IMR-90 (cell line): ENCODE measurements at regions not wholly inside any gene's neighbourhood (a gene's known extent, or its start where the extent isn't known, plus 50 kb on each side); places are given as distances from the start of the nearest gene placed in this dataset.

ENCODE experiments used
- ATAC-seq: fragments of 200-7000 bp; cut with Tn5 transposase; 2 replicates; pipeline ENCODE4 v1.9.1; 2020; ENCODE audit warnings: low read depth, mild to moderate bottlenecking, moderate library complexity
- BruUV-seq: library from RNA; stranded (reverse); fragments of 400-500 nt; replicated peaks from 2 replicates; lab custom pipeline; 2021; lab: Mats Ljungman, UMichigan
- CTCF ChIA-PET: fragments of 300-600 bp; formaldehyde crosslinking; extraction: SDS; loops from one replicate; lab custom pipeline; 2021; ENCODE audit warnings: antibody characterized with exemption; lab: Yijun Ruan, JAX
- POLR2A ChIA-PET: fragments of 300-600 bp; sonication (Branson Sonifier 250); formaldehyde crosslinking; loops from one replicate; lab custom pipeline; 2022; ENCODE audit warnings: antibody characterized with exemption; ENCODE audit not compliant: unreplicated experiment; lab: Charles Lee
- DNase-seq: peaks from one replicate; pipeline ENCODE4 v3.0.0; 2013
- H2AFZ ChIP-seq: replicated peaks from 2 replicates; pipeline ENCODE3; 2013; ENCODE audit warnings: low read length, mild to moderate bottlenecking; ENCODE audit not compliant: poor library complexity
- H2AK5ac ChIP-seq: 2 replicates; pipeline ENCODE4 v1.6.1; 2013; ENCODE audit warnings: low read depth, low read length, inconsistent platforms
- H2AK9ac ChIP-seq: replicated peaks from 2 replicates; pipeline ENCODE3; 2013; ENCODE audit warnings: mild to moderate bottlenecking, low read depth, low read length, moderate library complexity; ENCODE audit not compliant: poor library complexity
- H2BK120ac ChIP-seq: 2 replicates; pipeline ENCODE4 v1.6.1; 2013; ENCODE audit warnings: low read depth, low read length, inconsistent platforms
- H2BK15ac ChIP-seq: 3 replicates; pipeline ENCODE4 v1.6.1; 2013; ENCODE audit warnings: low read depth, low read length, inconsistent platforms
- H2BK20ac ChIP-seq: 2 replicates; pipeline ENCODE4 v1.6.1; 2013; ENCODE audit warnings: low read depth, mild to moderate bottlenecking, inconsistent platforms, low read length, moderate library complexity
- H2BK5ac ChIP-seq: 2 replicates; pipeline ENCODE4 v1.6.1; 2013; ENCODE audit warnings: mild to moderate bottlenecking, low read depth, low read length, inconsistent platforms; ENCODE audit not compliant: poor library complexity, severe bottlenecking
- H3K14ac ChIP-seq: replicated peaks from 2 replicates; pipeline ENCODE4 v1.6.1; 2013; ENCODE audit warnings: low read depth, low read length, inconsistent platforms
- H3K18ac ChIP-seq: 2 replicates; pipeline ENCODE4 v1.6.1; 2013; ENCODE audit warnings: low read depth, low read length, control low read depth
- H3K23ac ChIP-seq: 2 replicates; pipeline ENCODE4 v1.6.1; 2013; ENCODE audit warnings: low read depth, low read length, inconsistent platforms
- H3K27ac ChIP-seq: 2 replicates; pipeline ENCODE4 v1.5.1; 2013; ENCODE audit warnings: mild to moderate bottlenecking, control low read depth, low read length; ENCODE audit not compliant: insufficient read depth
- H3K27me3 ChIP-seq: 2 replicates; pipeline ENCODE4 v1.6.1; 2013; ENCODE audit warnings: low read length; ENCODE audit not compliant: control insufficient read depth, insufficient read depth
- H3K36me3 ChIP-seq: 2 replicates; pipeline ENCODE4 v1.6.1; 2013; ENCODE audit warnings: low read length, mixed read lengths; ENCODE audit not compliant: control insufficient read depth, insufficient read depth
- H3K4ac ChIP-seq: 2 replicates; pipeline ENCODE4 v1.6.1; 2013; ENCODE audit warnings: low read depth, low read length, inconsistent platforms
- H3K4me1 ChIP-seq: 2 replicates; pipeline ENCODE4 v1.6.1; 2013; ENCODE audit warnings: low read length, mixed read lengths; ENCODE audit not compliant: control insufficient read depth, insufficient read depth
- H3K4me2 ChIP-seq: 2 replicates; pipeline ENCODE4 v1.6.1; 2013; ENCODE audit warnings: low read depth, mild to moderate bottlenecking, control low read depth, low read length, moderate library complexity
- H3K4me3 ChIP-seq: 2 replicates; pipeline ENCODE4 v1.5.1; 2013; ENCODE audit warnings: low read depth, mild to moderate bottlenecking, control low read depth, low read length, moderate library complexity; ENCODE audit not compliant: insufficient read depth
- H3K56ac ChIP-seq: 2 replicates; pipeline ENCODE4 v1.6.1; 2013; ENCODE audit warnings: low read length, inconsistent platforms; ENCODE audit not compliant: insufficient read depth; ENCODE audit errors: extremely low read depth
- H3K79me1 ChIP-seq, 2 experiments: 2 replicates each; pipeline ENCODE4 v1.6.1; 2013; ENCODE audit warnings: low read length in 2 of 2, inconsistent platforms in 1 of 2, low read depth in 1 of 2
- H3K9ac ChIP-seq: 2 replicates; pipeline ENCODE4 v1.6.1; 2013; ENCODE audit warnings: low read depth, low read length, control low read depth
- H3K9me1 ChIP-seq: 2 replicates; pipeline ENCODE4 v1.6.1; 2013; ENCODE audit warnings: low read length, inconsistent platforms; ENCODE audit not compliant: insufficient read depth
- H3K9me3 ChIP-seq: 2 replicates; pipeline ENCODE4 v1.6.1; 2013; ENCODE audit warnings: low read length; ENCODE audit not compliant: control insufficient read depth, insufficient read depth
- H4K20me1 ChIP-seq: 2 replicates; pipeline ENCODE4 v1.6.1; 2013; ENCODE audit warnings: low read length, inconsistent platforms; ENCODE audit not compliant: insufficient read depth
- H4K5ac ChIP-seq: 2 replicates; pipeline ENCODE4 v1.6.1; 2013; ENCODE audit warnings: mild to moderate bottlenecking, low read depth, low read length, control low read depth
- H4K8ac ChIP-seq, 2 experiments: 2 replicates each; pipeline ENCODE4 v1.6.1; 2013; ENCODE audit warnings: low read depth in 2 of 2, low read length in 2 of 2, control low read depth in 1 of 2, inconsistent platforms in 1 of 2
- H4K91ac ChIP-seq: 2 replicates; pipeline ENCODE4 v1.6.1; 2013; ENCODE audit warnings: low read depth, low read length, inconsistent platforms; ENCODE audit not compliant: insufficient read depth
- BHLHE40 ChIP-seq: fragments of 150-350 bp; IDR thresholded peaks from 2 replicates; pipeline ENCODE4 v1.6.1; 2016; ENCODE audit warnings: mild to moderate bottlenecking, low read depth, low read length
- CEBPB ChIP-seq: IDR thresholded peaks from 2 replicates; pipeline ENCODE4 v1.6.1; 2012; ENCODE audit warnings: low read depth, low read length, improper control_type of control experiment
- CHD1 ChIP-seq: IDR thresholded peaks from 2 replicates; pipeline ENCODE4 v1.6.1; 2012; ENCODE audit warnings: low read depth, low read length, improper control_type of control experiment
- CTCF ChIP-seq: conservative IDR thresholded peaks from 2 replicates; pipeline ENCODE4 v1.5.1; 2012; ENCODE audit warnings: mild to moderate bottlenecking, low read depth, low read length, improper control_type of control experiment
- FOS ChIP-seq: fragments of 150-350 bp; IDR thresholded peaks from 2 replicates; pipeline ENCODE4 v1.6.1; 2016; ENCODE audit warnings: low read depth, low read length
- MAFK ChIP-seq: IDR thresholded peaks from 2 replicates; pipeline ENCODE4 v1.6.1; 2012; ENCODE audit warnings: low read depth, low read length, improper control_type of control experiment
- MAZ ChIP-seq: IDR thresholded peaks from 2 replicates; pipeline ENCODE4 v1.6.1; 2012; ENCODE audit warnings: low read depth, mild to moderate bottlenecking, low read length, improper control_type of control experiment, moderate library complexity, borderline replicate concordance
- MXI1 ChIP-seq: IDR thresholded peaks from 2 replicates; pipeline ENCODE4 v1.6.1; 2012; ENCODE audit warnings: low read depth, mild to moderate bottlenecking, low read length, moderate library complexity, borderline replicate concordance
- NFE2L2 ChIP-seq: fragments of 150-350 bp; IDR thresholded peaks from 2 replicates; pipeline ENCODE4 v1.6.1; 2016; ENCODE audit warnings: low read depth, mild to moderate bottlenecking, low read length
- POLR2A ChIP-seq: IDR thresholded peaks from 2 replicates; pipeline ENCODE4 v1.6.1; 2012; ENCODE audit warnings: mild to moderate bottlenecking, low read depth, low read length
- RAD21 ChIP-seq: IDR thresholded peaks from 2 replicates; pipeline ENCODE4 v1.6.1; 2012; ENCODE audit warnings: low read length, improper control_type of control experiment
- RCOR1 ChIP-seq: IDR thresholded peaks from 2 replicates; pipeline ENCODE4 v1.6.1; 2012; ENCODE audit warnings: mild to moderate bottlenecking, low read length, improper control_type of control experiment; ENCODE audit not compliant: insufficient replicate concordance
- RFX5 ChIP-seq: IDR thresholded peaks from 2 replicates; pipeline ENCODE4 v1.8.0; 2012; ENCODE audit warnings: low read depth, mild to moderate bottlenecking, low read length, moderate library complexity
- SMC3 ChIP-seq: fragments of 150-350 bp; IDR thresholded peaks from 2 replicates; pipeline ENCODE4 v1.6.1; 2016; ENCODE audit warnings: low read depth, mild to moderate bottlenecking, antibody characterized with exemption, low read length, moderate library complexity
- WGBS, 2 experiments: methylation state at CpG; one replicate each; pipeline versions ENCODE4 v1.1.5 to v1.1.7; 2013; ENCODE audit warnings: missing lambda C conversion rate in 2 of 2; ENCODE audit not compliant: insufficient read length in 1 of 2; ENCODE audit errors: extremely low coverage in 2 of 2; 5-methylcytosine and 5-hydroxymethylcytosine counted together
- dilution Hi-C: fragments of 300-500 bp; cut with HindIII; formaldehyde crosslinking; loops from one replicate; pipeline ENCODE4 v1.14.3; 2018; ENCODE audit warnings: low sequenced_read_pairs; ENCODE audit not compliant: unreplicated experiment
- in situ Hi-C: fragments of 300-500 bp; cut with MboI; formaldehyde crosslinking; loops from 3 replicates; pipeline ENCODE4 v1.14.3; 2019; ENCODE audit warnings: low sequenced_read_pairs, inconsistent platforms, mixed read lengths
- intact Hi-C: fragments of 100-400 bp; cut with micrococcal nuclease; formaldehyde crosslinking; loops from 2 replicates; pipeline ENCODE4 v1.10.0; 2022
- TF ChIP-seq, protein P1 (sequence below): fragments of 150-350 bp; IDR thresholded peaks from 2 replicates; pipeline ENCODE4 v1.6.1; 2016; ENCODE audit warnings: low read depth, mild to moderate bottlenecking, low read length, moderate library complexity, borderline replicate concordance
- TF ChIP-seq, protein P2 (sequence below): fragments of 150-350 bp; IDR thresholded peaks from 2 replicates; pipeline ENCODE4 v1.6.1; 2017; ENCODE audit warnings: mild to moderate bottlenecking, antibody characterized with exemption, low read length, low read depth

DNA sequence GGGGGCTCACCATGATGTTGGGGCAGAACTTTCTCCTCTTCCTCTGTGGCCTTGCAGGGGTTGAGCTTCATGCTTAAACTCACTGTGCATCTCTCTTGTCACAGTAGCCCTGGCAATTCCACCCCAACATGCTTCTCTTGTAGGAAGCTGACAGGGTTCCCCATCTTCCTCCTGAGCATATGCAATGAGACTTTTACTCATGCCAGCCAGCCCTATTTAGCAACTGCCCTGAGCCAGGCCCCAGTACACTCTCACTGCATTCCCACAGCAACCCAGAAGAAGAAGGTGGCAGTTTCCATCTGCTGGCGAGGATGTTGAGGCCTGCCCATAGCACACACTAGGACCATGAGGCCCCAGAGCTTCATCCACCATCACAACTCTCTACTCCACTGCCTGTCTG is 72.2 kb upstream of the TEX51 start:
- Histone ChIP-seq H3K56ac (no peak overlapping the region), H3K18ac (no peak overlapping the region), H4K8ac (no peak overlapping the region), H2BK120ac (no peak overlapping the region), H2BK20ac (no peak overlapping the region), H3K23ac (no peak overlapping the region), H3K27me3 (no peaks in the 10 kb centered on the region; the same call in 1 of the 2 replicates), H2AK5ac (no peak overlapping the region), H3K9ac (no peak overlapping the region), H4K20me1 (no peaks in the 10 kb centered on the region), H3K4me3 (no peak overlapping the region), H3K4ac (no peak overlapping the region), H3K27ac (no peak overlapping the region), H2BK15ac (no peak overlapping the region), H3K36me3 (no peaks in the 10 kb centered on the region), H2AFZ (no peak overlapping the region), H3K4me1 (no peaks in the 10 kb centered on the region), H4K5ac (no peak overlapping the region), H2AK9ac (no peak overlapping the region), H4K91ac (no peak overlapping the region), H3K9me3 (no peaks in the 10 kb centered on the region), H3K14ac (no peak overlapping the region), H3K4me2 (no peak overlapping the region), H3K79me1 (no peaks in the 10 kb centered on the region), H3K9me1 (no peaks in the 10 kb centered on the region), H2BK5ac (no peak overlapping the region)
- intact Hi-C loops = no loop called here
- TF ChIP-seq NFE2L2 = no peak
- TF ChIP-seq SMC3 = no peak
- TF ChIP-seq RCOR1 = no peak
- no peak for TF ChIP-seq BHLHE40
- no peak for TF ChIP-seq CHD1
- TF ChIP-seq, protein P1, sequence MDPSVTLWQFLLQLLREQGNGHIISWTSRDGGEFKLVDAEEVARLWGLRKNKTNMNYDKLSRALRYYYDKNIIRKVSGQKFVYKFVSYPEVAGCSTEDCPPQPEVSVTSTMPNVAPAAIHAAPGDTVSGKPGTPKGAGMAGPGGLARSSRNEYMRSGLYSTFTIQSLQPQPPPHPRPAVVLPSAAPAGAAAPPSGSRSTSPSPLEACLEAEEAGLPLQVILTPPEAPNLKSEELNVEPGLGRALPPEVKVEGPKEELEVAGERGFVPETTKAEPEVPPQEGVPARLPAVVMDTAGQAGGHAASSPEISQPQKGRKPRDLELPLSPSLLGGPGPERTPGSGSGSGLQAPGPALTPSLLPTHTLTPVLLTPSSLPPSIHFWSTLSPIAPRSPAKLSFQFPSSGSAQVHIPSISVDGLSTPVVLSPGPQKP = no peak
- no peak for TF ChIP-seq MAZ
- TF ChIP-seq CEBPB = no peak
- TF ChIP-seq RAD21 = no peak
- TF ChIP-seq POLR2A = no peak
- no peak for TF ChIP-seq MAFK
- TF ChIP-seq MXI1 = no peak
- no peak for TF ChIP-seq FOS
- TF ChIP-seq CTCF = no peak
- no peak for TF ChIP-seq RFX5
- TF ChIP-seq, protein P2, sequence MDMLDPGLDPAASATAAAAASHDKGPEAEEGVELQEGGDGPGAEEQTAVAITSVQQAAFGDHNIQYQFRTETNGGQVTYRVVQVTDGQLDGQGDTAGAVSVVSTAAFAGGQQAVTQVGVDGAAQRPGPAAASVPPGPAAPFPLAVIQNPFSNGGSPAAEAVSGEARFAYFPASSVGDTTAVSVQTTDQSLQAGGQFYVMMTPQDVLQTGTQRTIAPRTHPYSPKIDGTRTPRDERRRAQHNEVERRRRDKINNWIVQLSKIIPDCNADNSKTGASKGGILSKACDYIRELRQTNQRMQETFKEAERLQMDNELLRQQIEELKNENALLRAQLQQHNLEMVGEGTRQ = no peak
- dilution Hi-C loops = no loop called here
- WGBS, 2 experiments = 0% methylated on average over 1 of the region's 1 CpG; no CpG with 5 or more reads in 1 of the 2 experiments
- no TSS peak for BruUV-seq
- ChIA-PET POLR2A (no interaction called here), CTCF (no interaction called here)
- no peak for DNase-seq
- in situ Hi-C loops = no loop called here
- ATAC-seq = no peak
